T-cell (primary cell): ENCODE measurements at regions not wholly inside any gene's neighbourhood (a gene's known extent, or its start where the extent isn't known, plus 50 kb on each side); places are given as distances from the start of the nearest gene placed in this dataset.
"Not testable (repeated sequence)": the region's sequence is repeated elsewhere in the genome, so short reads cannot be mapped to it uniquely, and the experiment has no call there.

ENCODE experiments used
- ATAC-seq, 4 experiments: fragments of 200-7000 bp in 3 of 4; fragments of 150-1000 bp in 1 of 4; cut with Tn5 transposase; replicated peaks in 1 of 4; 1 replicate in 3 of 4; 2 replicates in 1 of 4; pipeline ENCODE4 v1.10.0; 2021; ENCODE audit warnings: moderate library complexity in 3 of 4, mild to moderate bottlenecking in 2 of 4, moderate number of reproducible peaks in 1 of 4
- CTCF ChIA-PET, 2 donors: fragments of 300-600 bp; sonication (Branson Sonifier 250); formaldehyde crosslinking; loops; one replicate each; lab custom pipeline; 2022; ENCODE audit warnings: antibody characterized with exemption in 2 of 2; lab: Charles Lee
- POLR2A ChIA-PET, 2 donors: fragments of 300-600 bp; sonication (Branson Sonifier 250); formaldehyde crosslinking; loops; one replicate each; lab custom pipeline; 2022; ENCODE audit warnings: antibody characterized with exemption in 2 of 2; lab: Charles Lee
- DNase-seq, 35 experiments: peaks; one replicate each; pipeline versions ENCODE4 v3.0.0 to v3.0.0-alpha.2; 2013 to 2023
- H3K27ac ChIP-seq: one replicate; pipeline ENCODE4 v1.5.1; 2013; ENCODE audit warnings: low read length
- H3K27me3 ChIP-seq, 2 experiments: replicated peaks in 1 of 2; 1 replicate in 1 of 2; 2 replicates in 1 of 2; pipeline versions ENCODE4 v1.6.1 to v1.7.0; 2013; ENCODE audit warnings: low read length in 1 of 2, mixed read lengths in 1 of 2; ENCODE audit not compliant: control insufficient read depth in 2 of 2, insufficient read depth in 2 of 2; ENCODE audit errors: extremely low read depth in 1 of 2
- H3K36me3 ChIP-seq, 2 donors: 1 replicate in 1 of 2; 2 replicates in 1 of 2; pipeline versions ENCODE4 v1.6.1 to v1.7.0; 2013; ENCODE audit warnings: low read length in 1 of 2; ENCODE audit not compliant: control insufficient read depth in 2 of 2, insufficient read depth in 1 of 2; ENCODE audit errors: extremely low read depth in 1 of 2
- H3K4me1 ChIP-seq, 2 experiments: 1 replicate in 1 of 2; 2 replicates in 1 of 2; pipeline versions ENCODE4 v1.6.1 to v1.7.0; 2013; ENCODE audit warnings: low read length in 2 of 2, mixed read lengths in 1 of 2; ENCODE audit not compliant: insufficient read depth in 2 of 2, control insufficient read depth in 1 of 2; ENCODE audit errors: extremely low read depth in 1 of 2
- H3K4me3 ChIP-seq, 2 donors: 1 replicate in 1 of 2; 2 replicates in 1 of 2; pipeline versions ENCODE4 v1.5.1 to v1.7.0; 2013; ENCODE audit warnings: mild to moderate bottlenecking in 2 of 2, low read length in 1 of 2, moderate library complexity in 1 of 2; ENCODE audit not compliant: control insufficient read depth in 1 of 2; ENCODE audit errors: extremely low read depth in 1 of 2
- H3K9me3 ChIP-seq: 2 replicates; pipeline ENCODE4 v1.7.0; 2013
- H3K27ac Mint-ChIP-seq, 2 donors: one replicate each; pipeline ENCODE4 v1.8.0; 2020 to 2021; ENCODE audit warnings: mild to moderate bottlenecking in 2 of 2, mixed read lengths in 2 of 2
- H3K27me3 Mint-ChIP-seq, 2 donors: one replicate each; pipeline ENCODE4 v1.8.0; 2021 to 2022; ENCODE audit warnings: mixed read lengths in 2 of 2
- H3K36me3 Mint-ChIP-seq: one replicate; pipeline ENCODE4 v1.8.0; 2021; ENCODE audit warnings: mixed read lengths
- H3K4me1 Mint-ChIP-seq, 3 donors: one replicate each; pipeline ENCODE4 v1.8.0; 2020 to 2022; ENCODE audit warnings: mixed read lengths in 3 of 3, mild to moderate bottlenecking in 1 of 3
- H3K4me3 Mint-ChIP-seq, 3 donors: one replicate each; pipeline ENCODE4 v1.8.0; 2020 to 2022; ENCODE audit warnings: mild to moderate bottlenecking in 3 of 3, mixed read lengths in 3 of 3, moderate library complexity in 3 of 3
- H3K9me3 Mint-ChIP-seq, 3 donors: one replicate each; pipeline ENCODE4 v1.8.0; 2020 to 2022; ENCODE audit warnings: mixed read lengths in 3 of 3
- WGBS: methylation state at CpG from one replicate; pipeline ENCODE4 v1.1.5; 2013; ENCODE audit warnings: missing lambda C conversion rate; ENCODE audit not compliant: insufficient coverage; 5-methylcytosine and 5-hydroxymethylcytosine counted together

- no peak for ATAC-seq
These were observed 845.3 kb upstream of the MIR17HG start for GRCh38 chr13:90502153-90502552.

GRCh38 chr13:90502762-90503161 lies 844.7 kb upstream of the MIR17HG start:
- H3K4me3 ChIP-seq, result no peak overlapping the region
- POLR2A ChIA-PET, result no interaction called here
- no peaks in the 10 kb centered on the region for H3K27me3 ChIP-seq
- CTCF ChIA-PET, result no interaction called here
- H3K27ac ChIP-seq, result no peak overlapping the region
- H3K36me3 ChIP-seq, result no peaks in the 10 kb centered on the region
- WGBS, result 50% methylated on average over 1 of the region's 2 CpGs
- Mint-ChIP-seq H3K36me3 (no peaks in the 10 kb centered on the region), H3K27ac (no peak overlapping the region), H3K27me3 (no peaks in the 10 kb centered on the region), H3K4me1 (no peaks in the 10 kb centered on the region), H3K9me3 (peaks cover 7 to 14% (median 12%) of the 10 kb centered on the region in 3 donors), H3K4me3 (no peak overlapping the region)
- no peaks in the 10 kb centered on the region for H3K9me3 ChIP-seq
- DNase-seq (no peak), ATAC-seq (no peak)
- H3K4me1 ChIP-seq, result no peaks in the 10 kb centered on the region

More at GRCh38 chr13:90502153-90502552, 845.3 kb upstream of the MIR17HG start:
- H3K36me3 Mint-ChIP-seq, result no peaks in the 10 kb centered on the region
- Histone ChIP-seq H3K4me1 (no peaks in the 10 kb centered on the region), H3K36me3 (no peaks in the 10 kb centered on the region), H3K27me3 (no peaks in the 10 kb centered on the region), H3K9me3 (no peaks in the 10 kb centered on the region), H3K4me3 (no peak overlapping the region), H3K27ac (no peak overlapping the region)
- H3K9me3 Mint-ChIP-seq, result peaks cover 7 to 14% (median 12%) of the 10 kb centered on the region in 3 donors
- H3K4me1 Mint-ChIP-seq, result no peaks in the 10 kb centered on the region
- no peaks in the 10 kb centered on the region for H3K27me3 Mint-ChIP-seq
- no peak overlapping the region for H3K4me3 Mint-ChIP-seq
- ChIA-PET POLR2A (no interaction called here), CTCF (no interaction called here)
- no peak overlapping the region for H3K27ac Mint-ChIP-seq
- WGBS, result 100% methylated on average over 1 of the region's 1 CpG
- no peak for DNase-seq

GRCh38 chr13:90510319-90510718 lies 837.2 kb upstream of the MIR17HG start:
- Histone ChIP-seq H3K4me1 (no peaks in the 10 kb centered on the region), H3K27me3 (no peaks in the 10 kb centered on the region), H3K27ac (no peak overlapping the region), H3K9me3 (no peaks in the 10 kb centered on the region), H3K36me3 (no peaks in the 10 kb centered on the region), H3K4me3 (no peak overlapping the region)
- no CpG with 5 or more reads among the region's 2 CpGs for WGBS
- no peaks in the 10 kb centered on the region for H3K27me3 Mint-ChIP-seq
- peaks cover 5 to 25% (median 10%) of the 10 kb centered on the region in 3 donors for H3K9me3 Mint-ChIP-seq
- ATAC-seq, result no peak
- no peak overlapping the region for H3K27ac Mint-ChIP-seq
- no peaks in the 10 kb centered on the region for H3K36me3 Mint-ChIP-seq
- CTCF ChIA-PET, result no interaction called here
- DNase-seq, result no peak
- H3K4me1 Mint-ChIP-seq, result no peaks in the 10 kb centered on the region
- H3K4me3 Mint-ChIP-seq, result no peak overlapping the region
- POLR2A ChIA-PET, result no interaction called here

GRCh38 chr13:90511903-90512302 lies 835.6 kb upstream of the MIR17HG start:
- Mint-ChIP-seq H3K27ac (no peak overlapping the region), H3K9me3 (peaks cover 5 to 16% (median 5%) of the 10 kb centered on the region in 3 donors), H3K36me3 (no peaks in the 10 kb centered on the region), H3K4me1 (no peaks in the 10 kb centered on the region), H3K4me3 (no peak overlapping the region), H3K27me3 (no peaks in the 10 kb centered on the region)
- DNase-seq (no peak), ATAC-seq (no peak)
- ChIA-PET POLR2A (no interaction called here), CTCF (no interaction called here)
- Histone ChIP-seq H3K27me3 (no peaks in the 10 kb centered on the region), H3K4me3 (no peak overlapping the region), H3K4me1 (no peaks in the 10 kb centered on the region), H3K9me3 (no peaks in the 10 kb centered on the region), H3K36me3 (no peaks in the 10 kb centered on the region), H3K27ac (no peak overlapping the region)
- WGBS, result no CpG with 5 or more reads among the region's 2 CpGs

- H3K36me3 Mint-ChIP-seq, H3K4me3 ChIP-seq, H3K9me3 ChIP-seq, H3K27me3 Mint-ChIP-seq, ATAC-seq, POLR2A ChIA-PET, H3K27me3 ChIP-seq, DNase-seq, H3K4me3 Mint-ChIP-seq, H3K36me3 ChIP-seq, H3K27ac Mint-ChIP-seq, CTCF ChIA-PET, H3K4me1 Mint-ChIP-seq, H3K4me1 ChIP-seq, H3K27ac ChIP-seq: not testable (repeated sequence)
- peaks cover 2 to 13% (median 5%) of the 10 kb centered on the region in 3 donors for H3K9me3 Mint-ChIP-seq
- 93% methylated on average over 6 of the region's 12 CpGs for WGBS
These were observed 832.8 kb upstream of the MIR17HG start for GRCh38 chr13:90514712-90515111.

- Mint-ChIP-seq H3K27me3 (no peaks in the 10 kb centered on the region), H3K9me3 (peaks cover 10 to 36% (median 19%) of the 10 kb centered on the region in 3 donors), H3K27ac (no peak overlapping the region), H3K4me3 (no peak overlapping the region), H3K36me3 (no peaks in the 10 kb centered on the region), H3K4me1 (no peaks in the 10 kb centered on the region)
- H3K4me1 ChIP-seq, result no peaks in the 10 kb centered on the region
- no peak overlapping the region for H3K4me3 ChIP-seq
- DNase-seq, result no peak
- H3K27me3 ChIP-seq, result no peaks in the 10 kb centered on the region
- no peak for ATAC-seq
- no peak overlapping the region for H3K27ac ChIP-seq
- CTCF ChIA-PET, result no interaction called here
- POLR2A ChIA-PET, result no interaction called here
- H3K36me3 ChIP-seq, result no peaks in the 10 kb centered on the region
- H3K9me3 ChIP-seq, result no peaks in the 10 kb centered on the region
These were observed 829.1 kb upstream of the MIR17HG start for GRCh38 chr13:90518417-90518816.

- Mint-ChIP-seq H3K36me3 (no peaks in the 10 kb centered on the region), H3K9me3 (peaks cover 10 to 43% (median 19%) of the 10 kb centered on the region in 3 donors), H3K27ac (no peak overlapping the region), H3K27me3 (no peaks in the 10 kb centered on the region), H3K4me3 (no peak overlapping the region), H3K4me1 (no peaks in the 10 kb centered on the region)
- 40% methylated on average over 2 of the region's 3 CpGs for WGBS
- Histone ChIP-seq H3K27me3 (no peaks in the 10 kb centered on the region), H3K36me3 (no peaks in the 10 kb centered on the region), H3K27ac (no peak overlapping the region), H3K9me3 (no peaks in the 10 kb centered on the region), H3K4me3 (no peak overlapping the region), H3K4me1 (no peaks in the 10 kb centered on the region)
- DNase-seq, result no peak
- no peak for ATAC-seq
- ChIA-PET CTCF (no interaction called here), POLR2A (no interaction called here)
These were observed 828.3 kb upstream of the MIR17HG start for GRCh38 chr13:90519157-90519556.
